Ascending aorta (tissue), 2 donors: ENCODE measurements at regions not wholly inside any gene's neighbourhood (a gene's known extent, or its start where the extent isn't known, plus 50 kb on each side); places are given as distances from the start of the nearest gene placed in this dataset.
A peak's percentile ranks its signal among the peaks of the same experiment; 100 is the strongest.

Experiments
- DNase-seq, 2 donors: peaks; one replicate each; pipeline ENCODE4 v3.0.0-alpha.2; 2019; ENCODE audit warnings: low spot score in 2 of 2
- H3K27ac ChIP-seq, 2 donors: fragments of 200-600 bp; sonication (generic); one replicate each; pipeline ENCODE4 v1.5.1; 2016 to 2017; ENCODE audit warnings: mild to moderate bottlenecking in 1 of 2
- H3K27me3 ChIP-seq: fragments of 200-600 bp; sonication (generic); one replicate; pipeline ENCODE4 v1.5.1; 2017
- H3K36me3 ChIP-seq, 2 donors: fragments of 200-600 bp; sonication (generic); one replicate each; pipeline ENCODE4 v1.5.1; 2016
- H3K4me1 ChIP-seq, 2 donors: fragments of 200-600 bp; sonication (generic); one replicate each; pipeline ENCODE4 v1.5.1; 2016 to 2017; ENCODE audit warnings: mild to moderate bottlenecking in 1 of 2
- H3K4me3 ChIP-seq, 2 donors: fragments of 200-600 bp; sonication (generic); one replicate each; pipeline ENCODE4 v1.5.1; 2016 to 2017; ENCODE audit warnings: mild to moderate bottlenecking in 1 of 2
- H3K9me3 ChIP-seq, 2 donors: fragments of 200-600 bp; sonication (generic); one replicate each; pipeline ENCODE4 v1.5.1; 2016
- CTCF ChIP-seq, 3 experiments: fragments of 200-600 bp in 2 of 3; fragments of 450-650 bp in 1 of 3; sonication (generic) in 2 of 3; IDR thresholded peaks; one replicate each; pipeline ENCODE4 v1.5.1; 2016 to 2019; ENCODE audit warnings: antibody characterized with exemption in 3 of 3, mild to moderate bottlenecking in 1 of 3, moderate library complexity in 1 of 3
- intact Hi-C: fragments of 100-400 bp; cut with DNase I; formaldehyde crosslinking; loops from one replicate; pipeline ENCODE4 v1.15.1; 2023

- no peaks in the 10 kb centered on the region for H3K9me3 ChIP-seq
- peaks cover 0 to 10% of the 10 kb centered on the region in 2 donors for H3K4me1 ChIP-seq
- H3K36me3 ChIP-seq: no peaks in the 10 kb centered on the region
- no peak for TF ChIP-seq CTCF (IDR thresholded peaks at IDR 0.05)
- H3K4me3 ChIP-seq: no peak overlapping the region
- DNase-seq: no peak
- no peaks in the 10 kb centered on the region for H3K27me3 ChIP-seq
- intact Hi-C loops: loop anchor here (5.0 to 10.0 kb wide), 2 partner anchors 339 to 669 kb away; partner anchors contain the start of gene DEPP1
- H3K27ac ChIP-seq: peak overlapping the region in 1 of 2 donors; percentile 11
Observed at GRCh38 chr10:44306147-44306710, 78.7 kb downstream of the CXCL12 start.

GRCh38 chr10:44301781-44302355, 83.0 kb downstream of the CXCL12 start:
- no peaks in the 10 kb centered on the region for H3K36me3 ChIP-seq
- H3K4me3 ChIP-seq: no peak overlapping the region
- H3K27me3 ChIP-seq: no peaks in the 10 kb centered on the region
- no peaks in the 10 kb centered on the region for H3K9me3 ChIP-seq
- intact Hi-C loops: loop anchor here (10.0 kb wide), 1 partner anchor 673 kb away; the partner anchor contains the start of gene DEPP1
- no peak overlapping the region for H3K27ac ChIP-seq
- peaks cover 0 to 7% of the 10 kb centered on the region in 2 donors for H3K4me1 ChIP-seq
- no peak for DNase-seq
- TF ChIP-seq CTCF (IDR thresholded peaks at IDR 0.05): no peak

- no peaks in the 10 kb centered on the region for H3K27me3 ChIP-seq
- H3K27ac ChIP-seq: no peak overlapping the region
- no peak for TF ChIP-seq CTCF (IDR thresholded peaks at IDR 0.05)
- no peaks in the 10 kb centered on the region for H3K36me3 ChIP-seq
- no peaks in the 10 kb centered on the region for H3K9me3 ChIP-seq
- peaks cover 0 to 7% of the 10 kb centered on the region in 2 donors for H3K4me1 ChIP-seq
- no peak for DNase-seq
- intact Hi-C loops: loop anchor here (10.0 kb wide), 1 partner anchor 674 kb away; the partner anchor contains the start of gene DEPP1
- no peak overlapping the region for H3K4me3 ChIP-seq
Observed at GRCh38 chr10:44300666-44301649, 83.9 kb downstream of the CXCL12 start.

- DNase-seq: no peak
- H3K4me3 ChIP-seq: no peak overlapping the region
- H3K27ac ChIP-seq: no peak overlapping the region
- H3K9me3 ChIP-seq: no peaks in the 10 kb centered on the region
- H3K27me3 ChIP-seq: no peaks in the 10 kb centered on the region
- no peaks in the 10 kb centered on the region for H3K36me3 ChIP-seq
- peaks cover 0 to 16% of the 10 kb centered on the region in 2 donors for H3K4me1 ChIP-seq
- intact Hi-C loops: no loop called here
- TF ChIP-seq CTCF (IDR thresholded peaks at IDR 0.05): no peak
Observed at GRCh38 chr10:44298713-44299112, 86.2 kb downstream of the CXCL12 start.

- intact Hi-C loops: no loop called here
- Histone ChIP-seq H3K4me1 (peaks cover 6 to 23% of the 10 kb centered on the region in 2 donors), H3K9me3 (no peaks in the 10 kb centered on the region), H3K27me3 (no peaks in the 10 kb centered on the region), H3K4me3 (no peak overlapping the region), H3K36me3 (no peaks in the 10 kb centered on the region), H3K27ac (no peak overlapping the region)
- no peak for DNase-seq
- no peak for TF ChIP-seq CTCF (IDR thresholded peaks at IDR 0.05)
Observed at GRCh38 chr10:44297963-44298362, 86.9 kb downstream of the CXCL12 start.
